ENCODE measurements at regions not wholly inside any gene's neighbourhood (a gene's known extent, or its start where the extent isn't known, plus 50 kb on each side); places are given as distances from the start of the nearest gene placed in this dataset.
A peak's percentile ranks its signal among the peaks of the same experiment; 100 is the strongest.
"Not testable (repeated sequence)": the region's sequence is repeated elsewhere in the genome, so short reads cannot be mapped to it uniquely, and the experiment has no call there.

GRCh38 chr2:42974721-42975717, 182.6 kb upstream of the HAAO start:
- WGBS, 2 donors = 20% methylated on average over 40 of the region's 40 CpGs
- DNase-seq = peak; percentile 79 to 85
- peak; percentile 85 to 92 (median 88) for ATAC-seq
- Histone ChIP-seq H3K4me1 (peaks cover 12 to 32% (median 19%) of the 10 kb centered on the region in 9 donors), H3K27ac (peak overlapping the region in 6 of 10 donors; percentile 59 to 81 (median 72)), H3K36me3 (no peaks in the 10 kb centered on the region), H3K27me3 (no peaks in the 10 kb centered on the region), H3K9me3 (peaks cover 0 to 5% (median 0%) of the 10 kb centered on the region in 11 donors), H3K4me3 (peak overlapping the region in 9 of 10 donors; percentile 16 to 61 (median 52))
- intact Hi-C loops (cut with DNase I) = loop anchor here (1.0 to 10.0 kb wide), 17 partner anchors 47 to 512 kb away; partner anchors contain the start of gene ZFP36L2 (in 3 of the 10)
- peak; percentile 86 to 97 (median 89) for TF ChIP-seq CTCF (IDR thresholded peaks at IDR 0.05)

DNA sequence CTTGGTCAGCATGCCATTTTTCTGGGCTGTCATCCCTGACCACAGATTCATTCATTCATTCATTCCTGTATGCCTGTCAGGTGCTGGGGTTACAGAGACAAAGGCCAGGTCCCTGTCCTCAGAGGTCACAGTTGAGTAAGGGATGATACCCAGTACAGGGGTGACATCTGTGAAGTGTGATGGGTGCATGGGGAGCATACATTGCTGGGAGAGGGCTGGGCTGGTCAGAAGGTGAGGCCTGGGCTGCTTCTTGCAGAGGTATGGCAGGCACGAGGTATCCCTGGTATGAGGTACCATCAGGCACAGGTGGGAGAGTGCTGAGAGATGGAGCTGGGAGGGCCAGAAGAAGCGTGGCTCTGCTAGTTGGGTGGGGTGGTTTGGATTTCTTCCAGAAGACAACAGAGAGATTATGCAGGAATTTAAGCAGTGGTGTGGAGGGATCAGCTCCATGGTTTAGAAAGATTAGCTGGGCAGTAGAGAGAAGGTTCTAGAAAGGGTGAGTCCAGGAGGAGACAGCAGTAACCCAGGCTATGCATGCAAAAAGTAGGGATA, 181.9 kb upstream of the HAAO start:
- peaks cover 0 to 5% (median 0%) of the 10 kb centered on the region in 11 donors for H3K9me3 ChIP-seq
- ATAC-seq (peak in 1 of 8 donors; percentile 5), DNase-seq (no peak)
- peaks cover 12 to 40% (median 19%) of the 10 kb centered on the region in 9 donors for H3K4me1 ChIP-seq
- no peaks in the 10 kb centered on the region for H3K27me3 ChIP-seq
- WGBS, 2 donors = 68 to 73% methylated on average over 2 of the region's 2 CpGs
- no peak overlapping the region for H3K4me3 ChIP-seq
- no peaks in the 10 kb centered on the region for H3K36me3 ChIP-seq
- peak overlapping the region in 4 of 10 donors; percentile 18 to 76 (median 68) for H3K27ac ChIP-seq
- no peak for TF ChIP-seq CTCF (IDR thresholded peaks at IDR 0.05)
- intact Hi-C loops (cut with DNase I) = loop anchor here (1.0 to 10.0 kb wide), 11 partner anchors 51 to 513 kb away; partner anchors contain the start of gene ZFP36L2 (in 3 of the 10)

GRCh38 chr2:42973726-42974125, 181.3 kb upstream of the HAAO start:
- intact Hi-C loops (cut with DNase I) = loop anchor here (1.0 to 10.0 kb wide), 11 partner anchors 51 to 514 kb away; partner anchors contain the start of gene ZFP36L2 (in 3 of the 10)
- H3K27me3 ChIP-seq = no peaks in the 10 kb centered on the region
- peak overlapping the region in 1 of 10 donors; percentile 18 for H3K27ac ChIP-seq
- no peak overlapping the region for H3K4me3 ChIP-seq
- TF ChIP-seq CTCF (IDR thresholded peaks at IDR 0.05) = no peak
- DNase-seq (no peak), ATAC-seq (no peak)
- WGBS, 2 donors = 68 to 89% methylated on average over 3 of the region's 3 CpGs
- H3K36me3 ChIP-seq = no peaks in the 10 kb centered on the region
- H3K4me1 ChIP-seq = peaks cover 12 to 44% (median 19%) of the 10 kb centered on the region in 9 donors
- peaks cover 0 to 5% (median 0%) of the 10 kb centered on the region in 11 donors for H3K9me3 ChIP-seq

- not testable (repeated sequence) for H3K4me3 ChIP-seq, H3K36me3 ChIP-seq, DNase-seq, H3K27me3 ChIP-seq, H3K9me3 ChIP-seq, ATAC-seq, H3K27ac ChIP-seq
- intact Hi-C loops (cut with DNase I) = loop anchor here in 9 of 10 donors (5.0 to 10.0 kb wide), 6 partner anchors 52 to 514 kb away; partner anchors contain the start of gene ZFP36L2 (in 2 of the 9)
- H3K4me1 ChIP-seq = peaks cover 13 to 51% (median 24%) of the 10 kb centered on the region in 9 donors
- 92 to 95% methylated on average over 11 of the region's 11 CpGs for WGBS, 2 donors
These were observed 180.6 kb upstream of the HAAO start for GRCh38 chr2:42972933-42973516.

Data from heart right ventricle (tissue), 16 donors.